ENCODE measurements at regions not wholly inside any gene's neighbourhood (a gene's known extent, or its start where the extent isn't known, plus 50 kb on each side); places are given as distances from the start of the nearest gene placed in this dataset.

DNA sequence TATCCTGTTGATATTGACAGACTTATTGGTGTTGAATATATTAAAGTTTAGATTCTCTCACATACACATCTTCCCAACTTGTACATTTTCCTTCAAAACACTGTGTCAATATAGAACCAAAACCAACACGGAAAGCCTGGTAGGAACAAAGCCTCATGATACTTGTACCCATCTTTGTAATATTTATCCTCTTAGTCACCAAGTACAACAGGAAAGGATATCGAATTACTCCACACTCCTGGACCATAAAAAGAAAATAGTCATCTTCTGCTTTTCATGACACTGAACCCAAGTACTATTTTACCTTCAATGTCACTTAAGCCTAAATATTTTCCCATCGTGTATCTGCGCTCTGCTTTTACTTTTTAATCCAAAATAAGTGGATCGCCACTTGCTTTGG lies 702.9 kb upstream of the PCDH9 start:
- Histone ChIP-seq H3K79me2 (ENCODE audit: low read length) (no peaks in the 10 kb centered on the region), H3K4me1 (ENCODE audit: insufficient read depth, low read length) (no peaks in the 10 kb centered on the region), H3K9me2 (replicated peaks; ENCODE audit: low read length) (no peaks in the 10 kb centered on the region), H3K4me3 (ENCODE audit: low read length) (no peak overlapping the region), H3K4me2 (ENCODE audit: low read length) (no peak overlapping the region), H3F3A (ENCODE audit: low read length, unreplicated experiment) (no peaks in the 10 kb centered on the region), H3K27ac (ENCODE audit: low read length) (no peak overlapping the region), H3K9me3 (ENCODE audit: low read length) (no peaks in the 10 kb centered on the region), H3K36me3 (ENCODE audit: low read depth, low read length) (no peaks in the 10 kb centered on the region), H3K27me3 (ENCODE audit: low read length) (no peaks in the 10 kb centered on the region), H3K9ac (ENCODE audit: low read length) (no peak overlapping the region), H2AFZ (ENCODE audit: low read length) (no peak overlapping the region), H4K20me1 (ENCODE audit: low read length) (no peaks in the 10 kb centered on the region)
- no TSS peak for BruUV-seq (replicated peaks)
- ChIA-PET POLR2A (ENCODE audit: unreplicated experiment) (no interaction called here), CTCF (no interaction called here)
- peak; percentile 19 for DNase-seq
- peak; percentile 59 for ATAC-seq
- no peak for TF ChIP-seq CTCF (conservative IDR thresholded peaks at IDR 0.05; ENCODE audit: low read depth, low read length)
- TF ChIP-seq EZH2 (IDR thresholded peaks at IDR 0.05; ENCODE audit: low read length, unreplicated experiment): no peak
- no peak for TF ChIP-seq EZH2phosphoT487 (IDR thresholded peaks at IDR 0.05; ENCODE audit: borderline replicate concordance, low read length)
- intact Hi-C loops (cut with micrococcal nuclease): no loop called here

DNA sequence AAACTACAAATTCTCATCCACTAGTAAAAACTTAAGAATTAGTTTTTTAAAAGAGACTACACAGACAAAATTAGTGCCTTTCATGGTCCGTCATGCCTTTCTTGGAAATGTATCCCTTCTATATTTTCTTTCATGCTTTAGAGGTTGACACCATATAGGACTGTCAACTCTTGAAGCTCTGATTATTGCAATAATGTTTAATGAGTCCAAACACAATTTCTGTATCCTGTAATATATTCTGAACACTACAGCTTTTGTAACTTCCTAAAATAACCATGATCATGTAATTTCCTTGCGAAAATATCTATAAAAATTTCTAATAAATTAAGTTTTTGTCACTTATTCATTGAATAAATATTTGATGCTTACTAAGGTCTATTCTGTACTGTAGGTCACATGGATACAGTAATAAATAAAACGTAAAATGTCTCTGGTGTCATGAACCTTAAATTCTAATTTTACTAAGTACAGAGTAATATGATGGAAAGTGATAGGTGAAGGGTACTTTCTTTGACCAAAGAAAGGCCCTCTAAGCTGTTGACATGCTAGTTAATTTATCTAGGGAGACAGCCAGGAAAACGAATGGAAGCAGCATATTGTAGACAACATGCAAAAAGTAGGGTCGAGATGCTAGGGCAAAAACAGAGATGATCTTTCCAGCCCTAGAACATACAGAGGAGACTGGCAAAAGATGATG lies 687.3 kb upstream of the PCDH9 start:
- no peak overlapping the region for H3K4me2 ChIP-seq (ENCODE audit: low read length)
- no peaks in the 10 kb centered on the region for H3K36me3 ChIP-seq (ENCODE audit: low read depth, low read length)
- intact Hi-C loops (cut with micrococcal nuclease): no loop called here
- DNase-seq (no peak), ATAC-seq (no peak)
- no TSS peak for BruUV-seq (replicated peaks)
- no peaks in the 10 kb centered on the region for H3K27me3 ChIP-seq (ENCODE audit: low read length)
- H3K9me2 ChIP-seq (replicated peaks; ENCODE audit: low read length): no peaks in the 10 kb centered on the region
- TF ChIP-seq EZH2phosphoT487 (IDR thresholded peaks at IDR 0.05; ENCODE audit: borderline replicate concordance, low read length) (no peak), EZH2 (IDR thresholded peaks at IDR 0.05; ENCODE audit: low read length, unreplicated experiment) (no peak), CTCF (conservative IDR thresholded peaks at IDR 0.05; ENCODE audit: low read depth, low read length) (no peak)
- H3K79me2 ChIP-seq (ENCODE audit: low read length): no peaks in the 10 kb centered on the region
- no peak overlapping the region for H3K27ac ChIP-seq (ENCODE audit: low read length)
- no peak overlapping the region for H3K9ac ChIP-seq (ENCODE audit: low read length)
- POLR2A ChIA-PET (ENCODE audit: unreplicated experiment): no interaction called here
- H2AFZ ChIP-seq (ENCODE audit: low read length): no peak overlapping the region
- no peaks in the 10 kb centered on the region for H3K4me1 ChIP-seq (ENCODE audit: insufficient read depth, low read length)
- no peak overlapping the region for H3K4me3 ChIP-seq (ENCODE audit: low read length)
- H4K20me1 ChIP-seq (ENCODE audit: low read length): no peaks in the 10 kb centered on the region
- H3F3A ChIP-seq (ENCODE audit: low read length, unreplicated experiment): no peaks in the 10 kb centered on the region
- CTCF ChIA-PET: no interaction called here
- no peaks in the 10 kb centered on the region for H3K9me3 ChIP-seq (ENCODE audit: low read length)

DNA sequence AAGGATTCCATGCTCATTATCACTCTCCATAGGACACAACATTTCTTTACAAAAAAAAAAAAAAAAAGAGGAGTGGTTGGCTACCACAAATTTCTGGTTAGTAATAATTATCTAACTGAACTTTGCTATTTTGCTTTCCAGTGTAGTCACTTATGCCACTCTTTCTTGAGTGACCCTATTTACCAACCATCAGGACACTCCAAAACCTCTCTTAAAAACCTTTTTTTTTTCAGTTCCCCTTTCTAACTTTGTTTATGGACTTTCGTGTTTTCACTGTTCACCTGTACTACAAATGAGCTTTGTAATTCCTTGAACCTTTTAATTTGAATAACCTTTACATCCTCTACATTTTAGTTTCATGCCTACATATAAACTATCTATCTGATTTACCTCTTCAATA lies 686.5 kb upstream of the PCDH9 start:
- H3F3A ChIP-seq (ENCODE audit: low read length, unreplicated experiment): no peaks in the 10 kb centered on the region
- H3K27me3 ChIP-seq (ENCODE audit: low read length): no peaks in the 10 kb centered on the region
- TF ChIP-seq EZH2phosphoT487 (IDR thresholded peaks at IDR 0.05; ENCODE audit: borderline replicate concordance, low read length) (no peak), EZH2 (IDR thresholded peaks at IDR 0.05; ENCODE audit: low read length, unreplicated experiment) (no peak), CTCF (conservative IDR thresholded peaks at IDR 0.05; ENCODE audit: low read depth, low read length) (no peak)
- no peak overlapping the region for H3K27ac ChIP-seq (ENCODE audit: low read length)
- DNase-seq: no peak
- ChIA-PET POLR2A (ENCODE audit: unreplicated experiment) (no interaction called here), CTCF (no interaction called here)
- no peak overlapping the region for H3K9ac ChIP-seq (ENCODE audit: low read length)
- H2AFZ ChIP-seq (ENCODE audit: low read length): no peak overlapping the region
- H3K4me2 ChIP-seq (ENCODE audit: low read length): no peak overlapping the region
- no peaks in the 10 kb centered on the region for H3K9me3 ChIP-seq (ENCODE audit: low read length)
- H4K20me1 ChIP-seq (ENCODE audit: low read length): no peaks in the 10 kb centered on the region
- no peaks in the 10 kb centered on the region for H3K9me2 ChIP-seq (replicated peaks; ENCODE audit: low read length)
- no peaks in the 10 kb centered on the region for H3K4me1 ChIP-seq (ENCODE audit: insufficient read depth, low read length)
- intact Hi-C loops (cut with micrococcal nuclease): no loop called here
- no TSS peak for BruUV-seq (replicated peaks)
- no peaks in the 10 kb centered on the region for H3K36me3 ChIP-seq (ENCODE audit: low read depth, low read length)
- ATAC-seq: no peak
- no peak overlapping the region for H3K4me3 ChIP-seq (ENCODE audit: low read length)
- no peaks in the 10 kb centered on the region for H3K79me2 ChIP-seq (ENCODE audit: low read length)

Data from PC-3 (cell line).